Glomerular visceral epithelial cell (primary cell): ENCODE measurements at regions not wholly inside any gene's neighbourhood (a gene's known extent, or its start where the extent isn't known, plus 50 kb on each side); places are given as distances from the start of the nearest gene placed in this dataset.

Experiments used
- DNase-seq: peaks from one replicate; pipeline ENCODE4 v3.0.0-alpha.2; 2016; ENCODE audit errors: extremely low spot score

DNA sequence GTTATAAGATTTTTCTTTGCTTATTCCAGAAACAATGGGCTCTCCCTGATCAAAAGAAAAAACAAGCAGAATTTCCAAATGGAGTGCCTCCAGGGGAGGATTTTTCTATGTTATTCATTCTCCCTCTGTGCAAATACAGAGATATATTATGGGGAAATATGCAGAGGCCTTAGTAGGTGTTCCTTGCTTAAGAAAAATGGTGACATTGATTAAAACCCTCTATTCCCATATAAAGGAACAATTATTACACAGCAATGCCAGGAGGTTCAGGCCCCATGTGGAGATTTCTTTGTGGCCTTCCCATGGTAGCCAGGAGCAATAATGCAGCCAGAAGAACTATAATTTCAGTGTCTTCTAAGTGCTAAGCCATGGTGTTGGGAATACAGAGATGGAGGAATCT is 255.9 kb upstream of the CXCR4 start:
- no peak for DNase-seq

DNA sequence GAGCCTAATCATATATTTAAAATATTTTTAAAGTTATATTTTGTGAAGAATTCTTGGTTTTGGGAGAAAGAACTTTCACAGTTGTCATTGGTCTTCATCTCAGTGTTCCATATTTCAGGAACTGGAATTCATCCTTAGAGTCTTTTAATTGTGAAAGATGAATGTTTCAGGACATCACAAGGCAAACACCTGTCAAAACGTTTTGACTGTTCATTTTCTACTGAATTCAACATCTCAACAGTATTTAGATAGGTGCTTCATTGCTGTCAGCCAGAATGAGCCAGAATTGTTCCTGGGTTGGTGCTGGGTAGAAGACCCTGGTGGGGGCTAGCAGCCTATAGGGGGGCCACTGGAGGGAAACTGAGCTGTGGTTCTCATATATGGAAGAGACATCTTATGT is 255.1 kb upstream of the CXCR4 start:
- no peak for DNase-seq

DNA sequence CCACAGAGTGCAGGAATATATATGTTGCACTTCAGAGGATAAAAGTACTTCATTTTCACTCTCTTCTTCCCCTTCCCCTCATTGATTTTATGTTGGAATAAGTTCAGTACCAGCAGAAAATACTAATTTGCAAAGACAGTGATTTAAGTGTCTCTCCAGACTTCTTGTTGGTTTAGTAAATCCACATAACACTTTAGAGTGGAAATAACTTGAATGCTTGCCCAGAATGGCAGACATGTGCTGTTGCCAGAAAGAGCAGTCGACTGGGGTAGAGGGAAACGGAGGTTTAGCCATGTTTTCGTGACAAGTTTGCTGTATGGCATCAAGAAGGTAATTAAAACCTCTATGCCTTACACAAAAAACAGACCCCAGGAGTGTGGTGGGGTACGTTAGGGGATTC is 246.0 kb upstream of the CXCR4 start:
- no peak for DNase-seq

DNA sequence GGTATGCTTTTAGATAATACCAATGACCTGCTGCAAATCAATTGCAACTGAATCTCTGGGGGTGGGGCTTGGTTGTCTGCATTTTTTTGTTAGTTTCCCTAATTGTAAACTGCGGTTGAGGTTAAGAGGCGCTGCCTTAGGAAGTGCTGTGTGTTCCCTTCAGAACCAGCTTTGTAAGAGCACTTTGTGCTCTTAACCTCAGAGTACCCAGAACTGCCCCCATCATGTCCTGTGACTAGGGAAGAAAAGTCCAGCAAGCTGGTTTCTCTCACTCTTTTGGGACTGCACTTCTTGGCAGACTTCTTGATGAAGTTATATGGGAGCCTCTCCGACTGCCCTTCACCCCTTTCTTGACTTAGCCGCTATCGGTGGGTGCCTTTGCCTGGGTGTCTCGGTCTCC is 245.5 kb upstream of the CXCR4 start:
- DNase-seq: no peak

DNA sequence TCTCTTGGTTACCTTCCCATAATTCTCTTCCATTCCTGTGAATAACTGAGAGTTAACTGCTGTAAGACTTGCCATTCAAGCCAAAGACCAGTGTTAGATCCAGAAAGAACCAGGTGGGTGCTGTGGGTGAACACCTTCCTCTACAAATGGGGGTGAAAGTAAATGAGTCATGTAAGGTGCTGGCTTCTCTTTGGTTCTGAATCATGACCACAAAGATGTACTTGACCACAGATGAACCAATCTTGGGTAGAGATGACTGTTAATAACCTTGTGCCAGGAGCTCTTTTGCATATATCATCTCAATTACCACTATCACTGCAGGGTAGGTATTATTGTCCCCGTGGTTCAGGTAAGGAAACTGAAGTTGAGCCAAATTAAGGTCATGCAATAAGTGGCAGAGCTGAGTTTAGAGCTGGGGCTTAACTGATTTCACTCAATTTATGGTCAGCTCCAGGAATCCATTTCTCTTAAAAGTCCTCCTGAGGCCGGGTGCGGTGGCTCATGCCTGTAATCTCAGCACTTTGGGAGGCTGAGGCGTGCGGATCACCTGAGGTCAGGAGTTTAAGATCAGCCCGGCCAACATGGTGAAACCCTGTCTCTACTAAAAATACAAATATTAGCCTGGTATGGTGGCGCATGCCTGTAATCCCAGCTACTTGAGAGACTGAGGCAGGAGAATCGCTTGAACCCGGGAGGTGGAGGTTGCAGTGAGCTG is 244.9 kb upstream of the CXCR4 start:
- no peak for DNase-seq

DNA sequence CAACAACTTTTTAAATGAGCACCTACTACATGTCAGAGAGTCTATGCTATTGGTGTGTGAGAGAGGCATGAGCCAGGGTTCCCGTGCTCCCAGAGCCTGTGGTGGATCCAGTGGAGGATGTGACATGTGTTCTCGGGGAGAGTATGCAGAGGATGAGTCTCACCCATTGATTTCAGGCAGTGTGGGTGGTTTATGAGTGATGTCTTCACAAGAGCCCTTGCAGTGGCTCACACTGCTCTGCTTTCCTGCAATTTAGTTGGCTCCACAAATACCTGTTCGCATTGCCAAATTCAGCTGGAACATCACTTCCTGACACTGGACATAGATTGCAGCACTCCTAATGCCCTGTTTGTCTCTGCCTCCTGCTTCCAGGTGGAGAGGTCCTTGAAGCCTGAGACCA is 243.6 kb upstream of the CXCR4 start:
- no peak for DNase-seq

DNA sequence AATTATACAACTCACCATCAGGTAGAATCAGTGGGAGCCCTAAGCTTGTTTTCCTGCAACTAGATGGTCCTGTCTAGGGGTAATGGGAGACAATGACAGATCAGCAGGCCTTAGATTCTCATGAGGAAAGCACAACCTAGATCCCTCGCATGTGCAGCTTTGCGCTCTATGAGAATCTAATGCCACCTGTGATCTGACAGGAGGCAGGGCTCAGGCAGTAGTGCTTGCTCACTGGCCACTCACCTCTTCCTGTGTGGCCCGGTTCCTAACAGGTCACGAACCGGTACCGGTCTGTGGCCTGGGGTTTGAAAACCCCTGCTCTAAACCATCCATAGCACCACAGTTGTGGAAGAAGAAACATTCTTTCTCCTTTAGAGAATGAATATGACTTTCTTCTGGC is 242.8 kb upstream of the CXCR4 start:
- DNase-seq: no peak

DNA sequence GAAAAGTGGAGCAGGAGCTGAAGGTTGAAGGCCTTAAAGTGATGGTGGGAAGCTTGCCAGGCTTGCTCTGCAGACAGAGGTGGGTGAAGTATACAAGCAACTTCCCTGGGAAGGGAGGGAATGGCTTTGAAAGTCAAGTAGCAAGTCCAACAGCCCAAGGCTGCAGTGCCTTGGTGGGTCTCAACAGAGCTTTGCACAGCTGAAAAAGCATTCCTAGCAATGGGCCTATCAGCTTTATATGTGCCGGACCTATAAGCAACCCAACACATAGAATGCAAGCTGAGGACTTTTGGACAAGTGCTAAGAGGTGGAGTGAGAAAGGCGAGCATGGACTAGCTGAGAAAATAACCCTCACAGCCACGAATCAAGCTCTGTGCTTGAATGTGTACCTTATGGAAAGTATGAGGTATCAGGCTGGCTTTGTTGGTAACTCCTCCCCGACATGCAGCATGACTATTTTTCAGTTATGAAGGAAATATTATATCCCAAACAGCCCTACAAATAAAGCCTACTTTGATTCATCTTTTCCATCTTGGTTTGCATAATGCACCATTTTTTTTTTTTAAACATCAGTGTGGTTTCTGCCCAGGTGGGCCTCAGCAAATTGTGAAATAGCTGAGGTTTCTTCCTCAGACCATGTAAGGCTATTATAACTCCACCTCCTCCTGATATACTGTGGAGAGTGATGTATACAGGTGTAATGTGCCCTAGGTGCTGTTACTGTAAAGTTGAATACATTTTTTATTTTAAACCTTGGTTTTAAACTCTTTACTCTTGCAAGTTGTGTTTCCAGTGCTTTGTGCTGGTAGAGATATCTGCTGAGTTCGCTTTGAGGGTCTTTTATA is 241.4 kb upstream of the CXCR4 start:
- no peak for DNase-seq

DNA sequence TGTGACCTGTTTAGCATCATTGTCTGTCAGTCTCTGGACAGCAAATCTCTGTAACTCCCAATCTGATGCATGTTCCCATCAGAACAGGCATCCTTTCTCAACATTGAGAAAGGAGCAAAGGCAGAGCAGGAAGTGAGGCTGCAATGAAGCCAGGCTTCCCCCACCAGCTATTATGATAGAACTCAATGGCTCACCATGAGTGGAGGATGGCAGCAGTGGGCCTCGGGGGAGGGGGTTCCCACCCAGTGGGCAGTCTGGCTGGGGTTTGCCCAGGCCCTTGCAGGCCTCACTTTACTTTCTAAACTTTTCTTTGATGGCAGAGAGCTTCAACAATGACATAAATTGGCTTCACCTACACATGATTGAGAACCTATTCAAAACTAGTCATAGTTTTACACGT is 240.6 kb upstream of the CXCR4 start:
- no peak for DNase-seq

DNA sequence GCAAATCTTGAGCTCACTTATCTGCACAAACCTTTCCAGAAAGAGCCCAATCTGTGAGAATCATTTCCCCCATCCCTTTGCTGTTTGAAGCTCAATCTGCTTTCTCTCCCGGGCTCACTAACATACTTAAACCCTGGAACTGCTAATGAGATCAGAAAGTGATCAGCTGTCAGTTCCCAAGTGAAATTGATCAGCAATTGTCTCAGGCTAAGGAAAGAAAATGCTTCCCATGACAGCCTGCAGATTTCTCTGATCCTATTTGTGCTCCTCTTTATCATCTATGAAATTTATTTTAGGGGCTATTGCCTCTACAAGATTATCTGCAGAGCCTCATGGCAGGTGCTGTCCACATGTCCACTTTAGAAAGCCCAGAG is 239.0 kb upstream of the CXCR4 start:
- no peak for DNase-seq

DNA sequence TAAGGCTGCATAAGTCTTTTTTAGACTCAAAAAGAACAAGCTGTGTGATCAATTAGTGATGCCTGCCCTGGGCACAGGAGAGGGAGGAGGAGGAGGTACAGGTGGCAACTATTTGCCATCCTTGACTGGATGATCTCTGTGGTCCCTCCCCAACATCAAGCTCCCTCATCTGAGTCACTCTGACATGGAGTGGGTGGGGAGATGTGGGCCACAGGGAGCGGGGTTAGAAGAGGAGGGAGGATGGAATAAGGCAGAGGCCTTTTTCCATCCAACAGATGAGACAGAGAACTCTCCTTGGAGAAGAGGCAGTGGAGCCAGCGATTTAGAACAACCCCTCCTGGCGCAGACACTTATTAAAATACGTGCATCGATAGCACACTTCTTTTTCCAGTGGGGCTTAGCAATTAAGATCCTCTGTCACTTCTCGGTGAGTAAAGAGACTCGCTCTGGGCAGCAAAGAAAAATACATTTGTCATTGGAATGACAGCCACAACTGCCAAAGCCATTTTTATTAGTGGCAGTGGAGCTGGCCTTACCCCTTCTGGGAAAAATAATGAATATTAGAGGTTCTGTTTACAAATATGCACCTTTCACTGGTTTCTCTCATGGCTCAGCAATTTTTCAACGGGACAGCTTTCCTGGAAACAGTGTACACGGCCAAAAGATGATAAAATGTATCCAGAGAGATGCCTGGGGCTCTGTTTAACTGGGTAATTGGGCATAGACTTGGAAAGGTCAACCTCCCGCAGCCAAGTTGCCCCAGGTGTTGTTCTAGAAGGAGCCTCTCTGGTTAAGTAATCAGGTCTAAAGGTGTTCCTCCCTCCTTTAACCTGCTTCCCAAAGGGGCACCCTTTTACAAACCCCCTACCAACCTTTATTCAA is 238.4 kb upstream of the CXCR4 start:
- DNase-seq: no peak

DNA sequence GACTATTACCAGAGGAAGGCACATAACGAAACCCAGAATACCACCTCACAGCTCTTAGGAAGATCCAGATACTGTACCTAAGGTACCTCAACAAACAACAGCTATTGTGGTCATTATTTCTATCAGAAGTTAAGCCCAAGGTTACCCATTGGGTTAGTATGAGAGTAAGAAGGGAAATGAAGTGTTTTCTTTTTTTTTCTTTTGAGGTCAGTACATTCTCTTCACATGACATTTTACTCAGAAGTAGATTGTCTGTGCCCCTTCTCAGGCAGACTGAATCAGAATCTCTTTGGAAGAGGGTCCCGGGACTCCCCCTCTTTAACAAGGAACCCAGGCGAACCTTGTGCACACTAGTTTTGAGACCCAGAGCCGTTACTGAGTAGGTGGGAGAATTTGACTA is 233.7 kb upstream of the CXCR4 start:
- DNase-seq: no peak

DNA sequence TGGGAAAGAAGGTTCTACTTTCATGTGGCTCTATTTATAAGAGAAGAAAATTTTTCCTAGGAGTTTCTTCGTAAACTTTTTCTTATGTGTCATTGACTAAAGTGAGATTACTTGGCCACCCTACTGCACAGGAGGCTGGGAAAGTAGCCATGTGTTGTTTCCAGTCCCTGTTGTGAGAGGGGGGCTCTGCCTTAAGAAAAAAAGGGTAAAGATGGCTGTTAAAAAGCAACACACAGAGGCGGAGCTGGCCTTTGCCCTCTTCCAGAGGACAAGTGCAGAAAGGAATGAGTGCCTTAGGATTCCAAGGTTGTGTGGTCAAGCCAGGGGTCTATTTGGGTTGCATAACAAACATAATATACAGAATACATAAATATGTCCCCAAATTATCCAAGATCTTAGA is 230.0 kb upstream of the CXCR4 start:
- no peak for DNase-seq

DNA sequence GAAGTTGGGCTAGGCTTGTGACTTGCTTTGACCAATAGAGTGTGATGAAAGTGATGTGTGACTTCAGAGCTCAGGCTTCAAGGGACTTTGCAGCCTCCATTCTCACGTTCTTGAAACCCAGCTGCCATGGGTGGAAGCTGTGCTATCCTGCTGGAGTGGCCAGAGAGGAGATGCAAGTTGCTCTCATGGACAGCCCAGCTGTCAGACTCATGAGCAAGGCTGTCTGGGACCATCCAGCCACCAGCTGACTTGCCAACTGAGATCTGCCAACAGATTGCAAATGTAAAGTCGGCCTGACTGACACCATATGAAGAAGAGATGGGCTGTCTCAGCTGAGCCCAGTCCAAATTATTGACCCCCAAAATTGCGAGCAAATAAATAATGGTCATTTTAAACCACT is 226.4 kb upstream of the CXCR4 start:
- no peak for DNase-seq

DNA sequence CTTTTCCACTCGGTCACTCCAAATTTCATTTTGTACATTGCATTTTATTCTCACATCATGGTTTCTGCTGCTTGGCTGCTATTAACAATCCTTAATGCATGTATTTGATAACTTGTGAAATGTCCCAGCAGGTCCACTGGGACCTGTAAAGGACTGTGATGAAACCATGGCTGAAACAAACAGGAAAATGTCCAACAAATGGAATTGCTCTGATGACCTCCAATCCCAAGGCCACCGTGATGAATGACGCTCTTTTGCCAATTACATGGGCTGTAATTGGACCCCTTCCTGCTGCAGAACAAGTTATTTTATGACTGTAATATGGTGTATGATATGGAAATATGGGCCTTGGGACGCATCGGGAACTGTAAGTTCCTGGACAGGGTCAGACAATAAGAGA is 224.2 kb upstream of the CXCR4 start:
- DNase-seq: no peak

DNA sequence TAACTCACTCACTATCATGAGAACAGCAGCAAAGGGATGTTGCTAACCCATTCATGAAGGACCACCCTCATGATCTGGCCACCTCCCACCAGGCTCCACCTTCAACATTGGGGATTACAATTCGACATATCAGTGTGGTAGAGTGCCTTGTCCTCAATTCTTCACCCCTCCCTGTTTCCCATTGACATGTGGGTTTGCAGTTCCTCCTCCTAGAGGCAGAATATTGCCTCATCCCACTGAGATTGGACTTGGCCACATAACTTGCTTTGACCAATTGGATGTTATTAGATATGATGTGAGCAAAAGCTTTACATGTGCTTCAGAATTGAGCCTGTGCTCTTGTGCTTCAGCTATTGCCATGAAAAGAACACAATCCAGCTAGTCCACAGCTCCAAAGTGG is 217.0 kb upstream of the CXCR4 start:
- no peak for DNase-seq

DNA sequence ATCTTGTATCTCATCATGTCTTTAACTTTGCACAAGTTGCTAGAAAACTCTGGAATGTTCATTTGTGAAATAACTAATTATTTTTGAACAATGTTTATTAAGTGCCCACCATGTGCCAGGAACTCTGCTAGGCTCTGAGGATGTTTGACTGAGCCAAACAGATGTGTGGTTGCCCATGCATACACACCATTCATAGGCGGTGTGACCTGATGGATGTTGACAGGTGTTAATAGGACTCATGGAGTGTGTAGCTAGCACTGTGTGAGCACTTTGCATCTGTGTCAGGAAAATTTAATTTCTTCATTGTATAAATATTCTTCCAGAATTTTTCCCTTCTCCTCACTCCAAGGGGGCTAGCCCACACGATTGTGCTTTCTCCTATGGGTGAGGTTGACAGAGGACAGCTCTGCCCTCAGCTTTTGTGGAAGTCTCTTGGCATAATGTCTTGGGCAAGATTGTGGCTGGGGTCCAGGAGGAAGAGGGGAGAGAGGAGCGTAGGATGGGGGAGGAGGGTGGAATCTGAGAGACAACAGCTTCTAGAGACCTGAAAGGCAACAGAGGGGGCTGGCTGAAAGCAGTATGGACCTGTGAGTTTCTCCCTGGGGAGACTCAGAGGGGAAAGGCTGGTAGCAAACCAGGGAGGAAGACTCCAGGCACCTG is 214.6 kb upstream of the CXCR4 start:
- no peak for DNase-seq

DNA sequence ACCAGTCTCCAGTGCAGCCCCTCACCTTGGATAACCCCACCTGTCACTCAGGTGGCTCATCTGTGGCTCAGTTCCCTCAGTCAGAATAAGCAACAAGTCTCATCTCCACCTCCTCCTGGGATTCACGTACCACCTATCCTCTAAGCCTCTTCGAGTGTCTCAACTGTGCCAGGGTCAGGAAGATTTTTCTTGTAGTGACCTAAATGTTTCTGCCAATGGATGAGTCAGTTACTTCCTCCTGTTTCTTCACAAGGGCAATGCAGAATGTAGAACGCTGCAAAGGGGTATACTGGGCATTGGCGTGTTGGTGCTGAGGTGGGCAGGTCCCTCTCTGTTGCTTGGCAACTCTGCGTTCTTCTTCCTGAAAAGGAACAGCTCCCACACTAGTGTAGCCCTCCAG is 213.3 kb upstream of the CXCR4 start:
- no peak for DNase-seq

DNA sequence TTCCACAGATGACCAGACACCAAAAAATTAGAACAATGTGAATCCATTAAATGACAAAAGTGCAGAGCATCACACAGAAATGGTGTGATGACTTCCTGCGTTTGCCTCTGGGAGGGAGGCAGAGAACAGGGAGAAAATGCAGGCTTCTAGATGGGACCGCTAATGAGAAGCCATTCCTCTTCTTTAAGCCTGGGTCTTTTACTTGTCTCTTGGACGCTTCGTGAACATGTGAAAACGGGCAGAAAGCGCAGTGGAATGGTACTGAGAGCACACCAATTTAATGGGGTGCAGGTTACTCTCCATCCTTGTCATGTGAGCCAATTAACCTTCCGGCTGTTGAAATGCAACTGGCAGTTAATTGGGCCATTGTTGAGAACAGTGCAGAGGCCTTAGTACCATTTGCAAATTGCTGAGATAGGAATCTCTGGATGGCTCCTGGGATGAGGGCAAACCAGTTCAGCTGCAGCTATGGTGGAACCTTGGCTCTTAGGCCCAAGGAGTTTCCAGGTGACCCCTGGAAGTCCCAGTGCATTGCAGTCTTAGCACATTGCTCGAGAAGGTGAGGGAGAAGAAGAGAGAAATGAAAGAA is 210.4 kb upstream of the CXCR4 start:
- no peak for DNase-seq

DNA sequence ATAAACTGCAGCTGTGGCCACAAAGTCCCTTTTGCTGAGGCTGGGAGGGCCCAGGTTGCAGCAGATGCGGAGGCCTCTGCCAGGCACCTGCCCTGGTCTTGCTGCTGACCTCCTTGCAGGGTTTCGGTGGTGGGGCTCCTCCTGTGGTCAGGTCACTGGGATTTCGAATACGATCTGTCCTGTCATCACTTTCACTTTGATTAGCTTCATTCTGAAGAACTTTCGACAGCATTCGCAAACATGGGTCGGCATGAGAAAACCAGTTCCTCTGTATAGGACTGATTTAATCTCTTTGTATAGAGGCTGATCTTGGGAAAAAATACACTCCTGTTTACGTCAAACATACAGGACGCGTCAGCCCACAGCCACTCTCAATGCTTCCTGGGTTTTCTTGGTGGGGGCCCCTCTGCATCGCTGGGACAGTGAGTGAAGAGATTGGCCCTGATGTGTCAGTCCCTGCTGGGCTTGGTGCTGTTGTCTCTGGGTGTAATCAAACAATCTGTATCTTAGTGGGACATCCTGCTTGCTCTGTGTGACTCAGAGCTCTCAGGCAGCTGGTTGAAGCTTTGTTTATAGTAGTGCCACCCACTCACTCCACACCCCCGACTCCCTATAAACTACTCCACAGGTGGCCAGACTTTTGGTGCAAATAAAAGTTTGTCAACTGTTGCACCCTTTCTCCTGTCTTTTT is 209.4 kb upstream of the CXCR4 start:
- DNase-seq: no peak

DNA sequence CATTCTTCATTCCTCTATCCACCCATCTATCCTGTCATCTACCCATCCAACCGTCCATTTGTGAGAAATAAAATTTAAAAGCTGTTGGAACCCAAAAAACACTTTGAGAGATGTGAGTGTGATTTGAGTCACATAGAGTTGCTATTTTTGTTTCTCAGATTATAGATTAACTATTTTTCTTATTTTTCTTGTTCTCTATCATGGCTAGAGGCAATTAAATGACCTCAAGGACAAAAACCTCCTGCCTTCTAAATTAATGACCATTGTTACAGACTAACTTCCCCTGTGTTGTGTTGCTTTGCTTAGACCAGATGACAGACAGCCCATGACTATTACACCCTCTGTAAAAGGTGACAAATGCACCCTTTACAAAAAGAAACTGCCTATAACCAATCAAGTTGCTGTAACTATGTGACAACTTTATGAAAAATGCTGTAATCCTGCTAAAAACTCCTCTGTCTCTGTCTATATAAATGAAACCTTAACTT is 207.9 kb upstream of the CXCR4 start:
- DNase-seq: no peak
